MCF 10A (cell line): ENCODE measurements at regions not wholly inside any gene's neighbourhood (a gene's known extent, or its start where the extent isn't known, plus 50 kb on each side); places are given as distances from the start of the nearest gene placed in this dataset.

Experiments
- BruUV-seq: library from RNA; stranded (reverse); fragments of 400-500 nt; replicated peaks from 2 replicates; lab custom pipeline; 2021; lab: Mats Ljungman, UMichigan
- CTCF ChIA-PET: fragments of 300-600 bp; sonication (Branson Sonifier 250); formaldehyde crosslinking; extraction: SDS; loops from one replicate; lab custom pipeline; 2021; ENCODE audit warnings: antibody characterized with exemption, inconsistent platforms; lab: Yijun Ruan, JAX
- POLR2A ChIA-PET: fragments of 300-600, 350-650 bp; sonication (Branson Sonifier 250); formaldehyde crosslinking; extraction: SDS; loops from one replicate; lab custom pipeline; 2020; ENCODE audit warnings: antibody characterized with exemption, inconsistent platforms; lab: Yijun Ruan, JAX
- DNase-seq: peaks from one replicate; pipeline ENCODE4 v3.0.0-alpha.2; 2018; ENCODE audit not compliant: unreplicated experiment
- H3K27ac Mint-ChIP-seq: one replicate; pipeline ENCODE4 v1.8.0; 2022; ENCODE audit warnings: mild to moderate bottlenecking, low read depth, mixed read lengths; ENCODE audit not compliant: unreplicated experiment
- H3K27me3 Mint-ChIP-seq: one replicate; pipeline ENCODE4 v1.8.0; 2022; ENCODE audit warnings: mixed read lengths; ENCODE audit not compliant: insufficient read depth, unreplicated experiment
- H3K36me3 Mint-ChIP-seq: one replicate; pipeline ENCODE4 v1.8.0; 2022; ENCODE audit warnings: mild to moderate bottlenecking, moderate library complexity, mixed read lengths; ENCODE audit not compliant: insufficient read depth, unreplicated experiment
- H3K4me1 Mint-ChIP-seq: one replicate; pipeline ENCODE4 v1.8.0; 2022; ENCODE audit warnings: mixed read lengths; ENCODE audit not compliant: insufficient read depth, unreplicated experiment
- H3K4me3 Mint-ChIP-seq: one replicate; pipeline ENCODE4 v1.8.0; 2022; ENCODE audit warnings: mild to moderate bottlenecking, moderate library complexity, mixed read lengths; ENCODE audit not compliant: unreplicated experiment
- H3K9me3 Mint-ChIP-seq: one replicate; pipeline ENCODE4 v1.8.0; 2022; ENCODE audit warnings: mixed read lengths; ENCODE audit not compliant: unreplicated experiment
- CTCF ChIP-seq: fragments of 200-600 bp; IDR thresholded peaks from one replicate; pipeline ENCODE4 v1.8.0; 2022; ENCODE audit warnings: antibody characterized with exemption, mild to moderate bottlenecking; ENCODE audit not compliant: unreplicated experiment
- intact Hi-C: fragments of 100-400 bp; cut with micrococcal nuclease; formaldehyde crosslinking; loops from 2 replicates; pipeline ENCODE4 v1.14.1; 2022

- Mint-ChIP-seq H3K9me3 (no peaks in the 10 kb centered on the region), H3K4me3 (no peak overlapping the region), H3K4me1 (no peaks in the 10 kb centered on the region), H3K27me3 (no peaks in the 10 kb centered on the region), H3K36me3 (peaks cover 4% of the 10 kb centered on the region), H3K27ac (no peak overlapping the region)
- ChIA-PET CTCF (no interaction called here), POLR2A (no interaction called here)
- TF ChIP-seq CTCF, result no peak
- intact Hi-C loops, result no loop called here
- DNase-seq, result no peak
- no TSS peak for BruUV-seq
These were observed 329.6 kb upstream of the CLNK start for GRCh38 chr4:11014199-11014598.

GRCh38 chr4:11013094-11013664, 328.6 kb upstream of the CLNK start:
- Mint-ChIP-seq H3K4me3 (no peak overlapping the region), H3K27ac (no peak overlapping the region), H3K27me3 (no peaks in the 10 kb centered on the region), H3K9me3 (peaks cover under 1% of the 10 kb centered on the region), H3K36me3 (peaks cover 4% of the 10 kb centered on the region), H3K4me1 (no peaks in the 10 kb centered on the region)
- intact Hi-C loops, result no loop called here
- ChIA-PET POLR2A (no interaction called here), CTCF (no interaction called here)
- no peak for DNase-seq
- TF ChIP-seq CTCF, result no peak
- no TSS peak for BruUV-seq

- DNase-seq, result no peak
- intact Hi-C loops, result no loop called here
- peaks cover 4% of the 10 kb centered on the region for H3K36me3 Mint-ChIP-seq
- no peak overlapping the region for H3K27ac Mint-ChIP-seq
- TF ChIP-seq CTCF, result no peak
- H3K9me3 Mint-ChIP-seq, result peaks cover 15% of the 10 kb centered on the region
- no peak overlapping the region for H3K4me3 Mint-ChIP-seq
- CTCF ChIA-PET, result interaction anchor here (0.6 kb wide), 1 partner anchor 392 kb away, joined by 3 read pairs; no protein-coding TSS in a partner anchor
- no peaks in the 10 kb centered on the region for H3K27me3 Mint-ChIP-seq
- POLR2A ChIA-PET, result interaction anchor here (0.7 kb wide), 1 partner anchor 8 kb away, joined by 3 read pairs; no protein-coding TSS in a partner anchor
- no peaks in the 10 kb centered on the region for H3K4me1 Mint-ChIP-seq
- no TSS peak for BruUV-seq
These were observed 326.7 kb upstream of the CLNK start for GRCh38 chr4:11011249-11011648.

- ChIA-PET POLR2A (no interaction called here), CTCF (no interaction called here)
- Mint-ChIP-seq H3K9me3 (peaks cover 17% of the 10 kb centered on the region), H3K4me1 (no peaks in the 10 kb centered on the region), H3K27me3 (no peaks in the 10 kb centered on the region), H3K36me3 (peaks cover 4% of the 10 kb centered on the region), H3K27ac (no peak overlapping the region), H3K4me3 (no peak overlapping the region)
- no peak for TF ChIP-seq CTCF
- DNase-seq, result no peak
- intact Hi-C loops, result no loop called here
- BruUV-seq, result no TSS peak
These were observed 326.1 kb upstream of the CLNK start for GRCh38 chr4:11010624-11011023.
